B cell (primary cell): ENCODE measurements at regions not wholly inside any gene's neighbourhood (a gene's known extent, or its start where the extent isn't known, plus 50 kb on each side); places are given as distances from the start of the nearest gene placed in this dataset.

Experiments used
- CTCF ChIP-seq: fragments of 200-600 bp; IDR thresholded peaks from one replicate; pipeline ENCODE4 v1.8.0; 2022; ENCODE audit warnings: antibody characterized with exemption, mild to moderate bottlenecking
- EZH2 ChIP-seq: IDR thresholded peaks from 2 replicates; pipeline ENCODE4 v1.6.1; 2012; ENCODE audit warnings: borderline replicate concordance, low read depth, mild to moderate bottlenecking, moderate library complexity, low read length; ENCODE audit not compliant: insufficient read depth, poor library complexity, severe bottlenecking

- TF ChIP-seq CTCF (no peak), EZH2 (no peak)
Measured at GRCh38 chr5:143619040-143619439, 192.9 kb upstream of the HMHB1 start.
